Mammary epithelial cell (primary cell): ENCODE measurements at regions not wholly inside any gene's neighbourhood (a gene's known extent, or its start where the extent isn't known, plus 50 kb on each side); places are given as distances from the start of the nearest gene placed in this dataset.

ENCODE experiments used
- EZH2 ChIP-seq: IDR thresholded peaks from 2 replicates; pipeline ENCODE4 v1.6.1; 2012; ENCODE audit warnings: low read length, inconsistent platforms, borderline replicate concordance
- TF ChIP-seq, protein P1 (sequence below), 2 donors: IDR thresholded peaks in 1 of 2; conservative IDR thresholded peaks in 1 of 2; 2 replicates each; pipeline ENCODE4 v1.5.1; 2011 to 2012; ENCODE audit warnings: inconsistent platforms in 2 of 2, low read length in 2 of 2, mild to moderate bottlenecking in 2 of 2, control low read depth in 1 of 2, low read depth in 1 of 2; ENCODE audit not compliant: insufficient read depth in 1 of 2; ENCODE audit errors: extremely low read depth in 1 of 2

DNA sequence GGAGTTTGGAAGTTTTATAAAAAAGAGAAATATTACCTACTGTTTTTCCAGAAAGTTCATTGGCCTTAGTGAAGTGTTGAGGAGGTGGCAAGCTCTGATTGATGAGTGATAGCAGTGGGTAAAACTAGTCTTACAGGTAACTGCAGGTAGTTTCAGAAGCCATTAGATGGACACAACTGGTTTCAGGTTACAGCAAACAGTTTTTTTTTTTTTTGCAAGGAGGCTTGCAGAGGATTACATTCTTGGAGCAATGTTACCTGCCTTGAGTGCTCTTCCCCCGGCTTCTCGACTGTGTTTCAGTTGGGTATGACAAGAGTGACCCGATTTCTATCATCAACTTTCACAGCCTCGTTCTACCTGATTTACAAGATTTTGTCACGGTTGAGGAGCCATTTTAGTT is 333.4 kb downstream of the YTHDC2 start:
- TF ChIP-seq, protein P1, sequence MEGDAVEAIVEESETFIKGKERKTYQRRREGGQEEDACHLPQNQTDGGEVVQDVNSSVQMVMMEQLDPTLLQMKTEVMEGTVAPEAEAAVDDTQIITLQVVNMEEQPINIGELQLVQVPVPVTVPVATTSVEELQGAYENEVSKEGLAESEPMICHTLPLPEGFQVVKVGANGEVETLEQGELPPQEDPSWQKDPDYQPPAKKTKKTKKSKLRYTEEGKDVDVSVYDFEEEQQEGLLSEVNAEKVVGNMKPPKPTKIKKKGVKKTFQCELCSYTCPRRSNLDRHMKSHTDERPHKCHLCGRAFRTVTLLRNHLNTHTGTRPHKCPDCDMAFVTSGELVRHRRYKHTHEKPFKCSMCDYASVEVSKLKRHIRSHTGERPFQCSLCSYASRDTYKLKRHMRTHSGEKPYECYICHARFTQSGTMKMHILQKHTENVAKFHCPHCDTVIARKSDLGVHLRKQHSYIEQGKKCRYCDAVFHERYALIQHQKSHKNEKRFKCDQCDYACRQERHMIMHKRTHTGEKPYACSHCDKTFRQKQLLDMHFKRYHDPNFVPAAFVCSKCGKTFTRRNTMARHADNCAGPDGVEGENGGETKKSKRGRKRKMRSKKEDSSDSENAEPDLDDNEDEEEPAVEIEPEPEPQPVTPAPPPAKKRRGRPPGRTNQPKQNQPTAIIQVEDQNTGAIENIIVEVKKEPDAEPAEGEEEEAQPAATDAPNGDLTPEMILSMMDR (conservative IDR thresholded peaks at IDR 0.05 in 1 of 2, IDR thresholded peaks at IDR 0.05 in 1 of 2; ENCODE audit: extremely low read depth in 1 of 2, insufficient read depth in 1 of 2, low read depth in 1 of 2, low read length in 2 of 2): no peak
- no peak for TF ChIP-seq EZH2
